Activated T-helper 17 cell treated with anti-CD3 and anti-CD28 coated beads, Interleukin-2, amount 50 U/mL, for 72 hours (primary cell): ENCODE measurements at regions not wholly inside any gene's neighbourhood (a gene's known extent, or its start where the extent isn't known, plus 50 kb on each side); places are given as distances from the start of the nearest gene placed in this dataset.

Source experiments
- ATAC-seq: fragments of 150-1000 bp; cut with Tn5 transposase; replicated peaks from 2 replicates; pipeline ENCODE4 v1.10.0; 2021; ENCODE audit warnings: mild to moderate bottlenecking, moderate library complexity
- H3K27ac Mint-ChIP-seq: one replicate; pipeline ENCODE4 v1.8.0; 2022; ENCODE audit warnings: mixed read lengths
- H3K27me3 Mint-ChIP-seq: one replicate; pipeline ENCODE4 v1.8.0; 2022; ENCODE audit warnings: mixed read lengths
- H3K36me3 Mint-ChIP-seq: one replicate; pipeline ENCODE4 v1.8.0; 2022; ENCODE audit warnings: low read depth, mild to moderate bottlenecking, mixed read lengths
- H3K4me1 Mint-ChIP-seq: one replicate; pipeline ENCODE4 v1.8.0; 2022; ENCODE audit warnings: mixed read lengths
- H3K4me3 Mint-ChIP-seq: one replicate; pipeline ENCODE4 v1.8.0; 2022; ENCODE audit warnings: mild to moderate bottlenecking, mixed read lengths
- H3K9me3 Mint-ChIP-seq: one replicate; pipeline ENCODE4 v1.8.0; 2022; ENCODE audit warnings: mixed read lengths

- peaks cover 5% of the 10 kb centered on the region for H3K9me3 Mint-ChIP-seq
- H3K4me1 Mint-ChIP-seq: no peaks in the 10 kb centered on the region
- no peaks in the 10 kb centered on the region for H3K27me3 Mint-ChIP-seq
- no peaks in the 10 kb centered on the region for H3K36me3 Mint-ChIP-seq
- H3K4me3 Mint-ChIP-seq: no peak overlapping the region
- H3K27ac Mint-ChIP-seq: no peak overlapping the region
- no peak for ATAC-seq
Observed at GRCh38 chr20:11675920-11676629, 241.6 kb upstream of the BTBD3 start.

- no peak for ATAC-seq
- no peaks in the 10 kb centered on the region for H3K36me3 Mint-ChIP-seq
- H3K27ac Mint-ChIP-seq: no peak overlapping the region
- no peaks in the 10 kb centered on the region for H3K27me3 Mint-ChIP-seq
- H3K4me1 Mint-ChIP-seq: no peaks in the 10 kb centered on the region
- peaks cover 10% of the 10 kb centered on the region for H3K9me3 Mint-ChIP-seq
- no peak overlapping the region for H3K4me3 Mint-ChIP-seq
Observed at GRCh38 chr20:11676630-11677287, 240.9 kb upstream of the BTBD3 start.

- Mint-ChIP-seq H3K4me1 (no peaks in the 10 kb centered on the region), H3K36me3 (no peaks in the 10 kb centered on the region), H3K9me3 (peaks cover 11% of the 10 kb centered on the region), H3K27ac (no peak overlapping the region), H3K27me3 (no peaks in the 10 kb centered on the region), H3K4me3 (no peak overlapping the region)
- ATAC-seq: no peak
Observed at GRCh38 chr20:11677428-11677827, 240.3 kb upstream of the BTBD3 start.

GRCh38 chr20:11677836-11678235 lies 239.9 kb upstream of the BTBD3 start:
- Mint-ChIP-seq H3K9me3 (peaks cover 11% of the 10 kb centered on the region), H3K27me3 (no peaks in the 10 kb centered on the region), H3K27ac (no peak overlapping the region), H3K36me3 (no peaks in the 10 kb centered on the region), H3K4me3 (no peak overlapping the region), H3K4me1 (no peaks in the 10 kb centered on the region)
- no peak for ATAC-seq

- H3K27me3 Mint-ChIP-seq: peaks cover 3% of the 10 kb centered on the region
- H3K4me3 Mint-ChIP-seq: no peak overlapping the region
- no peak for ATAC-seq
- peaks cover 7% of the 10 kb centered on the region for H3K9me3 Mint-ChIP-seq
- H3K36me3 Mint-ChIP-seq: no peaks in the 10 kb centered on the region
- H3K4me1 Mint-ChIP-seq: no peaks in the 10 kb centered on the region
- no peak overlapping the region for H3K27ac Mint-ChIP-seq
Observed at GRCh38 chr20:11682285-11682684, 235.4 kb upstream of the BTBD3 start.

GRCh38 chr20:11686195-11686594 lies 231.5 kb upstream of the BTBD3 start:
- Mint-ChIP-seq H3K4me1 (no peaks in the 10 kb centered on the region), H3K27ac (no peak overlapping the region), H3K36me3 (no peaks in the 10 kb centered on the region), H3K9me3 (peaks cover 16% of the 10 kb centered on the region), H3K27me3 (peaks cover 3% of the 10 kb centered on the region), H3K4me3 (no peak overlapping the region)
- no peak for ATAC-seq

GRCh38 chr20:11686820-11687543 lies 230.7 kb upstream of the BTBD3 start:
- no peak overlapping the region for H3K27ac Mint-ChIP-seq
- H3K36me3 Mint-ChIP-seq: no peaks in the 10 kb centered on the region

GRCh38 chr20:11687546-11688292 lies 230.0 kb upstream of the BTBD3 start:
- Mint-ChIP-seq H3K4me3 (no peak overlapping the region), H3K4me1 (no peaks in the 10 kb centered on the region), H3K36me3 (no peaks in the 10 kb centered on the region)

More at GRCh38 chr20:11686820-11687543, 230.7 kb upstream of the BTBD3 start:
- Mint-ChIP-seq H3K4me1 (no peaks in the 10 kb centered on the region), H3K27me3 (peaks cover 3% of the 10 kb centered on the region), H3K4me3 (no peak overlapping the region), H3K9me3 (peaks cover 9% of the 10 kb centered on the region)
- ATAC-seq: no peak

GRCh38 chr20:11689262-11689661 lies 228.4 kb upstream of the BTBD3 start:
- Mint-ChIP-seq H3K4me1 (no peaks in the 10 kb centered on the region), H3K4me3 (no peak overlapping the region), H3K36me3 (no peaks in the 10 kb centered on the region), H3K9me3 (peaks cover 14% of the 10 kb centered on the region), H3K27ac (no peak overlapping the region), H3K27me3 (peaks cover 3% of the 10 kb centered on the region)
- ATAC-seq: no peak

More at GRCh38 chr20:11687546-11688292, 230.0 kb upstream of the BTBD3 start:
- Mint-ChIP-seq H3K27ac (no peak overlapping the region), H3K27me3 (peaks cover 3% of the 10 kb centered on the region), H3K9me3 (peaks cover 9% of the 10 kb centered on the region)
- no peak for ATAC-seq

- Mint-ChIP-seq H3K9me3 (peaks cover 18% of the 10 kb centered on the region), H3K4me1 (no peaks in the 10 kb centered on the region), H3K4me3 (no peak overlapping the region), H3K27me3 (no peaks in the 10 kb centered on the region), H3K27ac (no peak overlapping the region), H3K36me3 (no peaks in the 10 kb centered on the region)
- ATAC-seq: no peak
Observed at GRCh38 chr20:11691766-11692165, 225.9 kb upstream of the BTBD3 start.

GRCh38 chr20:11692567-11692966 lies 225.1 kb upstream of the BTBD3 start:
- Mint-ChIP-seq H3K27me3 (no peaks in the 10 kb centered on the region), H3K9me3 (peaks cover 18% of the 10 kb centered on the region), H3K36me3 (no peaks in the 10 kb centered on the region), H3K4me3 (no peak overlapping the region), H3K27ac (no peak overlapping the region), H3K4me1 (no peaks in the 10 kb centered on the region)
- ATAC-seq: no peak

GRCh38 chr20:11694467-11694866 lies 223.2 kb upstream of the BTBD3 start:
- ATAC-seq: no peak
- peaks cover 14% of the 10 kb centered on the region for H3K9me3 Mint-ChIP-seq
- H3K27me3 Mint-ChIP-seq: no peaks in the 10 kb centered on the region

GRCh38 chr20:11697055-11697454 lies 220.6 kb upstream of the BTBD3 start:
- Mint-ChIP-seq H3K27me3 (no peaks in the 10 kb centered on the region), H3K36me3 (no peaks in the 10 kb centered on the region), H3K4me3 (no peak overlapping the region), H3K9me3 (peaks cover 13% of the 10 kb centered on the region), H3K4me1 (no peaks in the 10 kb centered on the region), H3K27ac (no peak overlapping the region)
- no peak for ATAC-seq

More at GRCh38 chr20:11694467-11694866, 223.2 kb upstream of the BTBD3 start:
- Mint-ChIP-seq H3K36me3 (no peaks in the 10 kb centered on the region), H3K27ac (no peak overlapping the region), H3K4me1 (no peaks in the 10 kb centered on the region), H3K4me3 (no peak overlapping the region)

- Mint-ChIP-seq H3K36me3 (no peaks in the 10 kb centered on the region), H3K27ac (no peak overlapping the region), H3K4me3 (no peak overlapping the region), H3K9me3 (peaks cover 13% of the 10 kb centered on the region), H3K4me1 (no peaks in the 10 kb centered on the region), H3K27me3 (no peaks in the 10 kb centered on the region)
- no peak for ATAC-seq
Observed at GRCh38 chr20:11697646-11698045, 220.0 kb upstream of the BTBD3 start.
